AG08396 (cell line): ENCODE measurements at regions not wholly inside any gene's neighbourhood (a gene's known extent, or its start where the extent isn't known, plus 50 kb on each side); places are given as distances from the start of the nearest gene placed in this dataset.
A peak's percentile ranks its signal among the peaks of the same experiment; 100 is the strongest.
"Not testable (repeated sequence)": the region's sequence is repeated elsewhere in the genome, so short reads cannot be mapped to it uniquely, and the experiment has no call there.

ENCODE experiments used
- DNase-seq: peaks from one replicate; pipeline ENCODE4 v3.0.0; 2012; ENCODE audit warnings: low spot score, mixed read lengths

GRCh38 chr2:142827170-142827569 lies 50.3 kb upstream of the KYNU start:
- no peak for DNase-seq

GRCh38 chr2:142825861-142826260 lies 51.6 kb upstream of the KYNU start:
- no peak for DNase-seq

GRCh38 chr2:142824756-142825155 lies 52.7 kb upstream of the KYNU start:
- peak; percentile 11 for DNase-seq

- no peak for DNase-seq
These were observed 55.3 kb upstream of the KYNU start for GRCh38 chr2:142822190-142822589.

GRCh38 chr2:142819411-142819810 lies 58.1 kb upstream of the KYNU start:
- DNase-seq, result no peak

- DNase-seq, result no peak
These were observed 62.1 kb upstream of the KYNU start for GRCh38 chr2:142815375-142815774.

- DNase-seq, result no peak
These were observed 63.3 kb upstream of the KYNU start for GRCh38 chr2:142813830-142814829.

GRCh38 chr2:142811644-142812043 lies 65.8 kb upstream of the KYNU start:
- not testable (repeated sequence) for DNase-seq

GRCh38 chr2:142805244-142805643 lies 72.2 kb upstream of the KYNU start:
- DNase-seq, result no peak

- no peak for DNase-seq
These were observed 74.3 kb upstream of the KYNU start for GRCh38 chr2:142803158-142803557.

- DNase-seq, result no peak
These were observed 80.9 kb upstream of the KYNU start for GRCh38 chr2:142796588-142796987.

GRCh38 chr2:142796161-142796560 lies 81.3 kb upstream of the KYNU start:
- no peak for DNase-seq

GRCh38 chr2:142794850-142795249 lies 82.6 kb upstream of the KYNU start:
- no peak for DNase-seq

GRCh38 chr2:142792328-142792727 lies 85.1 kb upstream of the KYNU start:
- not testable (repeated sequence) for DNase-seq

- no peak for DNase-seq
These were observed 86.1 kb upstream of the KYNU start for GRCh38 chr2:142791335-142791734.

GRCh38 chr2:142786918-142787702 lies 90.4 kb upstream of the KYNU start:
- no peak for DNase-seq

GRCh38 chr2:142782942-142783443 lies 94.5 kb upstream of the KYNU start:
- DNase-seq, result no peak

GRCh38 chr2:142781146-142781545 lies 96.3 kb upstream of the KYNU start:
- no peak for DNase-seq

- DNase-seq, result no peak
These were observed 99.2 kb upstream of the KYNU start for GRCh38 chr2:142778289-142778688.

GRCh38 chr2:142777742-142778141 lies 99.7 kb upstream of the KYNU start:
- no peak for DNase-seq

- no peak for DNase-seq
These were observed 107.7 kb upstream of the KYNU start for GRCh38 chr2:142769761-142770160.

GRCh38 chr2:142767847-142768246 lies 109.6 kb upstream of the KYNU start:
- DNase-seq, result no peak

GRCh38 chr2:142758973-142759372 lies 118.5 kb upstream of the KYNU start:
- no peak for DNase-seq
